ENCODE measurements at regions not wholly inside any gene's neighbourhood (a gene's known extent, or its start where the extent isn't known, plus 50 kb on each side); places are given as distances from the start of the nearest gene placed in this dataset.

GRCh38 chr21:37967036-37967435, 50.8 kb upstream of the KCNJ6 start:
- DNase-seq: no peak

GRCh38 chr21:37968744-37969143, 52.5 kb upstream of the KCNJ6 start:
- DNase-seq: no peak

- no peak for DNase-seq
Measured at GRCh38 chr21:37970548-37970947, 54.3 kb upstream of the KCNJ6 start.

- DNase-seq: no peak
Measured at GRCh38 chr21:37971390-37971950, 55.2 kb upstream of the KCNJ6 start.

GRCh38 chr21:37974081-37974480, 57.8 kb upstream of the KCNJ6 start:
- DNase-seq: no peak

- DNase-seq: no peak
Measured at GRCh38 chr21:37982496-37983318, 66.5 kb upstream of the KCNJ6 start.

- no peak for DNase-seq
Measured at GRCh38 chr21:37983336-37984095, 67.3 kb upstream of the KCNJ6 start.

- no peak for DNase-seq
Measured at GRCh38 chr21:37984416-37984815, 68.2 kb upstream of the KCNJ6 start.

GRCh38 chr21:37986000-37986399, 69.7 kb upstream of the KCNJ6 start:
- no peak for DNase-seq

- no peak for DNase-seq
Measured at GRCh38 chr21:37986751-37987399, 70.6 kb upstream of the KCNJ6 start.

GRCh38 chr21:37987668-37988067, 71.4 kb upstream of the KCNJ6 start:
- no peak for DNase-seq

- DNase-seq: no peak
Measured at GRCh38 chr21:37993071-37993470, 76.8 kb upstream of the KCNJ6 start.

GRCh38 chr21:37994211-37994610, 78.0 kb upstream of the KCNJ6 start:
- DNase-seq: no peak

- no peak for DNase-seq
Measured at GRCh38 chr21:38012672-38013071, 96.4 kb upstream of the KCNJ6 start.

GRCh38 chr21:38013741-38014140, 97.5 kb upstream of the KCNJ6 start:
- no peak for DNase-seq

- DNase-seq: no peak
Measured at GRCh38 chr21:38014298-38014697, 98.0 kb upstream of the KCNJ6 start.

- no peak for DNase-seq
Measured at GRCh38 chr21:38027901-38028498, 111.7 kb upstream of the KCNJ6 start.

GRCh38 chr21:38032082-38032801, 116.0 kb upstream of the KCNJ6 start:
- no peak for DNase-seq

- no peak for DNase-seq
Measured at GRCh38 chr21:38036016-38036415, 119.8 kb upstream of the KCNJ6 start.

GRCh38 chr21:38037416-38037815, 121.2 kb upstream of the KCNJ6 start:
- no peak for DNase-seq

- DNase-seq: no peak
Measured at GRCh38 chr21:38039369-38039768, 123.1 kb upstream of the KCNJ6 start.

- DNase-seq: no peak
Measured at GRCh38 chr21:38039841-38040240, 123.6 kb upstream of the KCNJ6 start.

Measured in effector CD8-positive, alpha-beta T cell (primary cell).